GM21390 (cell line): ENCODE measurements at regions not wholly inside any gene's neighbourhood (a gene's known extent, or its start where the extent isn't known, plus 50 kb on each side); places are given as distances from the start of the nearest gene placed in this dataset.
"Not testable (repeated sequence)": the region's sequence is repeated elsewhere in the genome, so short reads cannot be mapped to it uniquely, and the experiment has no call there.

Experiments used
- ATAC-seq: cut with Tn5 transposase; IDR thresholded peaks from one replicate; pipeline ENCODE4 v1.9.1; 2021; ENCODE audit not compliant: unreplicated experiment

DNA sequence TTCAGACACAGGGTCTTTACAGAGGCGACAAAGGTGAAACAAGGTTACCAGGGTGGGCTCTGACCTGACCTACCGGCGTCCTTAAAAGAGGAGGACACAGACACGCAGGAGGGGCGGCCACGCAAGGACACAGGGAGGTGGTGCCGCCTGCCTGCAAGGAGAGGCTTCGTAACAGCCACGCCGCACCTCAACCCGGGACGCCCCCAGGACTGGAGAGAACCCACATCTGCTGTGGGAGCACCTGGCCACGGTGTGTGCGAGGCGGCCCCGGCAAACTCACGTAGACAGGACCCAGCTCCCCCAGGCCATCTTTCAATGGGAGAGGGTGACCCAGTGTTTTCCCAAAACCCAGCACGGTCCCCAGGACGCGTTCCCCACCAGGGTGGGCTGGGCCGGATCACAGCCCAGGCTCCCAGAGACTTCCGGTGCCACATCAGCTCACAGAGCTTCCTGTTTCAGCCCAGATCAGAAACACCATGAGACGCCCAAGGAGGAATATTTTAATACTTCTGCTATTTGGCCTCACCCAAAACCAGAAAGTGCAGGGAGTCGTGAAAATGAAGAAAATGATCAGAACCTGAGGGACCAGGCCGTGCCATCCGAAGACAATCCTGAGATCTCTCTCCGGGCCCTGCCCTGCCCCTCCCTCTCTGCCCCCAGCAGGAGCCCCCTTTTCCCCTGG is 5417.4 kb upstream of the TPTE start:
- not testable (repeated sequence) for ATAC-seq

DNA sequence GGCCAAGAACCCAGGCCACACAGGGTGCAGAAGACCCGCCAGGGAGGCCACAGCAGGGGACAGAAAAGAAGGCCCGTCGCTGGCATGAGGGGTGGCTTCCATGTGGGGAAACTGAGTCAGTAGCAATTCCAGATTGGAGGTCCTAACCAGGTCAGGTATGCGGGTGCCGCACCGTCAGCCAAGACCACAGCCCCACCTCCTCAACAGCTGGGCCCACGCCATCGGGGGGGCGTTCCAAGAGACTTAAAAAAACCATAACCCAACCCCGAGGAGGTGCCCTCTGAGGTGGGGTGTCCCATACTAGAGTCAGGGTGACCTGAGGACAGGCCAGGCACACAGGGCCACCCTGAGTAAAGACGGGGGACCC is 5416.8 kb upstream of the TPTE start:
- ATAC-seq: not testable (repeated sequence)

DNA sequence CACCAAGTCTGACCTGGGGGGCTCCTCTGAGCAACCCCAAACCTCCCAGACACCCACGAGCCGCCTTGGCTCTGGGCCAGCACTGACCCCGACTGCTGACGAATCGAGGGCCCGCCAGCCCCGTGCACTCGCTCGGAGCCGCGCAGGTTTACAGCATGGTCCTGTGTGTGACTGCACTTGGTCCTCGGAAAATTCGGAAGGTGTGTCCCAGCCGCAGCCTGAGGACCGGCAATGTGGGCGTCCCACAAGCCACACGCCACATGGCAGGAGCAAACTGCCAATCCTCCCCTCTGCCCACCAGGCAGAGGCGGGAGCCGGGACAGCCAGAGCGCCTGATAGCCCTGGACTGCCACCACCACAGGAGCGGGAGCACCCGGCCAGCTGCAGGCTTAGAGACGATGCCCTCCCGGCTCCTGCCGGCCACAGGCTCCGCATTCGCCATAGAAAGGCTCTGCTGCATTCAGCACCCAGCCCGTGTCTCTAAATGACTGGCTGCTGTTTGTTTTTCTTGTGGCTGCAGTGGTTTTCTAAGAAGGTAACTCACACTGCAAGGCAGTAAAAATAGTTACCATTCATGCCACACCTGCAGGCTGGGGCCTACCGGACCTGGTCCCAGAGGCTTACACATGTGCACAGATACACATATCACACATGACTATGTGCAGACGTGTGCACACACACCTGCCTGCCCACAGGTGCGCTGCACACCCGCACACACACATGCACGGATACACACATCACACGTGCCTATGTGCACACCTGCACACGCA is 5415.3 kb upstream of the TPTE start:
- ATAC-seq: not testable (repeated sequence)

DNA sequence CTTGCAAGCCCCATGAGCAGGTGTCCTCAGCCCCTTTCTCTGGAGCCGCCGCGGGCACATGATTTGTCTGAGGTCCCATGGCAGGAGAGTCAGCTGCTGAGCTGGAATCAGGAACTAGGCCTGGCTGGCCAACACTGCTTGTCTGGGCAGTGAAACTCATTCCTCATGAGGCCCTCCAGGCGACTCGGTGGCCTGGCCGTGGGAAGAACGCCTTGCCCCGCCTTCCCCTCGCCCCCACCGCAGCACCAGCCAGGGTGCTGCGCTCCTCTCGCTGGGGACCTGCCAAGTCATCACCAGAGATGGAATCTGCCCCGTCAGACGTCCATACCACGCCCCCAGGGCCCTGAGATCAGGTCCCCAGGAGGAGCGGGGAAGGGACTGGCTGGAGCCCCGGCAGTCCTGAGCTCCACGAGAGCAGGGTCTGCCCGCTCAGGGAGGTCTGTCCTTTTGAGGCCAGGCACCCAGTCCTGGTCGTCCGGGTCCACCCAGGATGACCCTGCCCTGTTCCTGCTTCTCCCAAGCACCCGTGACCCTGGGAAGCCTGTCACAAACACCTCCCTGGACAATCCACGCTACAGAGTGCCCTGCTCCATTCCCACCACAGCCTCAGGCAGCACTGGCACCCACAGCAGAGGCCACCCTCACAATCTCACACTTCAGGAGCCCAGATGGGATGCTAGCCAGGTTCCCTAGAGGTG is 5414.5 kb upstream of the TPTE start:
- not testable (repeated sequence) for ATAC-seq

DNA sequence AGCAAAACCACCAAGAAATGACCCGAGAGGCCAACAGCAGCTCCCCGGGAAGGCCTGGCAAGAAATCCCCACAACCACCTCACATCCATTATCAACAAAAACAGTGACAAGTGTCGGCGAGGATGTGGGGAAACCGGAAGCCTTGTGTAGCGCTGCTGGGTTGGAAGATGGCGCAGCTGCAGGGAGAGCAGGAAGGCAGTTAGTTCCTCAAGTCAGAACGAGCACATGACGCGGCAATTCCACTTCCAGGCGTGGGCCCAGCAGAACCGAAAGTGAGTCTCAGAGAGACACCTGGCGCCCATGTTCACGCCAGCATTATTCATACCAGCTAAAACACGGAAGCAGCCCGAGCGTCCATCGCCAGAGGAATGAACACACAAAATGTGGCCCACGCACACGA is 5413.7 kb upstream of the TPTE start:
- ATAC-seq: not testable (repeated sequence)

DNA sequence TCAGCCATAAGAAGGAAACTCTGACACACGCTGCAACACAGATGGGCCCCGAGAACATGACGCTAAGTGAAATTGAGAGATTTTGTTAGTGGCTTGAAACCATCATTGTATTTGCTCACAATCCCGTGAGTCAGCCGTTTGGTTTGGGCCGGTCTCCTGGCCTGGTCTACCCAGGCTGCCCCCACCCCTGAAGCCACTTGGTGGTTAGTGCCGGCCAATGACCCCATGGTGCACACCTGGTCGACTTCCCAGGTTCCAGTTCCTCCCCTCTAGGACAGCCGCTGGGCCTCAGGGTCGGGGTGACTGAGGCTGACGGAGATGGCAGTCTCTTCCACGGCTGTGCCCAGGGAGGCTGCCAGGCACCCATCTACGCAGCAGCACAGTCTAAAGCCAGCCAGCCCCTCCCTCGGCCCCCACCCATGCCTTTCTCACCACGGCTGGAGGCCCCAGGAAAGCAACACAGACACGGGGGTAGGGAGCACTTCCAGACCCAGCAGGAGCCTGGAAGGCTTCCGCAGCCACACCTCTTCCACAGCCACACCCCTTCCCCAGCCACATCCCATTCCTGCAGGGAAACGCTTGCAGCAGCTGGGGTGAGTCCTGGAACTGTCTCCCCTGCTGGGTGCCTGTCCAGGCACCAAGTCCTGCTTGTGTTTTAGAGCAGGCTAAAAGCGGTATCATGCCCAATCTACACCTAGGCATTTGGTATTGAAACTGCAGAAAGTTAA is 5413.2 kb upstream of the TPTE start:
- ATAC-seq: not testable (repeated sequence)

DNA sequence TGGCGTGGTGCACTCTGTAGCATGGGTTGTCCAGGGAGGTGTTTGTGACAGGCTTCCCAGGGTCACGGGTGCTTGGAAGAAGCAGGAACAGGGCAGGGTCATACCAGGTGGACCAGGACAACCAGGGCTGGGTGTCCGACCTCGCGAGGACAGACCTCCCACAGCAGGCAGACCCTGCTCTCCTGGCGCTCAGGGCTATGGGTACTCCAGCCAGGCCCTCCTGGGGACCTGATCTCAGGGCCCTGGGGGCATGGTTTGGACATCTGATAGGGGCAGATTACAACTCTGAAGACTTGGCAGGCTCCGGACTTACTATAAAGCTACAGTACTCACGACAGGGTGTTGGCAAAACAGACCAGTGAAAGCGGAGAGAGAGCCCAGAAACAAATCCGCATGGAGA is 5410.2 kb upstream of the TPTE start:
- not testable (repeated sequence) for ATAC-seq

DNA sequence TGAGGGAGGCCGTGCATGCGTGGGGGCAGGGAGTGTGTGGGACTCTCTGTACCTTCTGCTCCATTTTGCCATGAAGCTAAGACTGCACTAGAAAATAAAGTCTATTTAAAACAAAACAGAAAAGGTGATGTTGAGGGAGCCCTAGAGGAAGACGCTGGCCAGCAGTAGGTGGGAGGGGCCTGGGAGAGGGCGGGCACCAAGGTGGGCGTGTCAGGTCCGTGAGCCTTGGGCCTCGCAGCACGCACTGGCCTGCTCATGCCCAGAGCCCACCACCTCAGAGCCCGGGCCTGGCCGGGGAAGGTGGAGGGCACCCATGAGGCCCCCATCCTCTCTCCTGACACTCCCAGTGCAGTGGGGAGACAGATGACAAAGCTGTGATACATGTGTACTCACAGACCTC is 5408.3 kb upstream of the TPTE start:
- not testable (repeated sequence) for ATAC-seq

DNA sequence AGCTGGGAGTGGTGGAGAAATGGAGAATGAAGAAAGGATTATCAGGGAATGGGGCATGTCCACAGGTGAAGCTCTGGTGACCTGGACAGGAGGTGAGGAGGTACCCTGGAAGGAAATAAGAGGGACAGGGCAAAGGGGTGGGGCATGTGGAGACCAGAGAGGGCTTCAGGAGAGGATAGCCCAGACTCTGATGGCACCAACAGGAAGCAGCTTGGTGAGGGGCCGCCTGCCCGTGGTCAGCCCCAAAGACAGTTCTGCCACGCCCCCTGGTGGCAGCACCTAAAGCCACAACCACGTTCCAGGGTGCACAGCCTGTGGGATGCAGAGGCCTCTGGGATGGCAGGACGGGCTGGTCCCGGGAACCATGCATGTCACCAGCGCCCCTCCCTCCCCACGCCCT is 5406.9 kb upstream of the TPTE start:
- not testable (repeated sequence) for ATAC-seq

DNA sequence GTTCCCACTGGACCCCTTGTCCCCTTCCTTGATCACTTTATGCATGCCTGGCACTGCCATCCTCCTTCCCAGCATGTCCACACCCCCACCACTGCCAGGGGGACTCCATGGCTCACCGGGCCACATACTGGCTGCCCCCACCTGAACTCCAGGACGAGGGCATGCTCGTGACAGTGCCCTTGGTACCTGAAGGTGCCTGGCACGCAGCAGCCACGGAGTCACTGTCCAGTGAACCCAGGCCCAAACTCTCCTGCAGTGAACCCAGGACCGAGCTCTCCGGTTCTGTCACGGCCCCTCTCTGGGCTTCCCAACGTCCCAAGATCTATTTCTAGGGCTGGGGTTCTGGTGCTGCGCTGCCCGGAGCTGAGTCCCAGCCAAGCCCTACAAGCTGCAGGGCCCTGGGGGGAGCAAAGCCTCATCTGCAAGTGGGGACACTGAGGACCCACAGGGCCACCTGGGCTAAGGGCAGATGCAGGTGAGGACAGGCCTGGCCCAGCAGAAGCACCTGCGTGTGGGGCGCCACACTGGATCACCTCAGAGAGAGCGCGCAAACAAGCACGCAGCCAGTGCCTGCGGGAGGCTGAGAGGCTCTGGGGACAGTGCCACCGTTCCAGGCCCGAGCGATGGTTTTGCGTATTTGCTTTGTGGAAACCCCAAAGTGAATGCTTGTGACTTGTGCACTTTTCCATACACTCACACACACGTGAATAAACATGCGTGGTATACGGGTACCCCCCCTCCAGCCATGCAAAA is 5406.3 kb upstream of the TPTE start:
- ATAC-seq: not testable (repeated sequence)

DNA sequence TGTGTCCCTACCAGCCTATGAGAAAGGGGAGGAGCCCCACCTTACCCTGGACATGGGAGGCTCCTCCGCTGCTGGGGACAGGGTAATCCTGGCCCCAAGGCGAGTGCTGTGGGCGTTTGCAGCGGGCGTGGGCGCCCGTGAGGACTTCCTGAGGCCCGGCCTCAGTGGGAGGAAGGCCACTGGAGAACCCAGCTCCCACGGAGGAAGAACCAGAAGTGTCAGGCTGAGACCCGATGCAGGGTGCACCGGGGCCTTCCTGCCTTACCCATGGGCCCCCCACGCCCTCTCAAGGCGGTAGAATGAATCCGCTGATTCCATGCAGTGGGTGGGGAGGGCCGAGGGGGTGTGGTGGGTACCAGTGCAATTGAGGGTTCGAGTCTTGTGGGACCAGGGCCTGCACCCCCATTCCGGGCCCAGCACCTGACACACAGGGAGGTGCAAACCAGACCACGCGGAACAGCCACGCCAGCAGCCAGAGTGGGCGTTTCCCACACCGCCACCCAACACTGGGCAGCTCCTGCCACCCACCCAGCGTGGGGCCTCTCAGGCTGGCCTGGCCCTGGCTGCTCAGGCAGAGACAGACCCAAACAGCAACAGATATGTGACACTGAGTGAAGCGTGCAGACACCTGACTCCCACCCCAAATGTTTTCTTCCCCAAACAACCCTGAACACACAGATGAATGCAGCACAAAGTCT is 5405.6 kb upstream of the TPTE start:
- ATAC-seq: not testable (repeated sequence)

DNA sequence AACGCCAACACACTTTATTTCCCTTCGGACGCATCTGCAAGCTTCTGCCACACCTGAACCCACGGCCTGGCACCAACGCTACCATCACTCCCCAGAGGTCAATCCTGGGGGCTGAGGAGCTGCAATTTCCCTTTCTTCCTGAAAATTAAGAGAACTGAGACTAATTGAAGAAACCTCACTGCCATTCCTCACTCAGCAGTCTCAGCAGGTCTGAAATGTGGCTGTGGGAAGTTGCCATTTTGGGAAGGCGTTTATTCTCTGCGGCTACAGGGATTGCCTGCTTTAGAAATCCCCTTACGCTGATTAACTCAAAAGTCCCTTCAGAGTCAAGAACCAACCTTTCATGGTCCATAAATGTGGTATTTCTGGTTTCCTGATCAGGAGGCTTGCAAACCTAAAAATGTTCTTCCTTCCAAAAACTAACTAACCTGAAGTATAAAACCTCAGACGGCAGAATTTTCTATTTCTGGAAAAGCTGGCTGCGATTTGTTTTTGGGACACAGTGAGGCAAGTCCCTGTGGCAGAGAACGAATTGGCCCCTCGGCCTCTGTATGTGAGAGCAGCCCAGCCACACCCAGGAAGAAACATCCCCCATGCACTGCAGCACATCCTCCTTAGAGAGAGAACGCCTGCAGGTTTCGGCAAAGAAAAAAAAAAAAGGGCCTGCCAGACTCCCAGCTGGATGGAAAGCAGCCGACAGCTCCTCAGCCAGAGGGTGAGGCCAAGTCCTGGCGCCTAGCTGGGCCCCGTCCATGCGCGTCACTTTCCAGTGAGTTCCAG is 5404.8 kb upstream of the TPTE start:
- ATAC-seq: not testable (repeated sequence)

DNA sequence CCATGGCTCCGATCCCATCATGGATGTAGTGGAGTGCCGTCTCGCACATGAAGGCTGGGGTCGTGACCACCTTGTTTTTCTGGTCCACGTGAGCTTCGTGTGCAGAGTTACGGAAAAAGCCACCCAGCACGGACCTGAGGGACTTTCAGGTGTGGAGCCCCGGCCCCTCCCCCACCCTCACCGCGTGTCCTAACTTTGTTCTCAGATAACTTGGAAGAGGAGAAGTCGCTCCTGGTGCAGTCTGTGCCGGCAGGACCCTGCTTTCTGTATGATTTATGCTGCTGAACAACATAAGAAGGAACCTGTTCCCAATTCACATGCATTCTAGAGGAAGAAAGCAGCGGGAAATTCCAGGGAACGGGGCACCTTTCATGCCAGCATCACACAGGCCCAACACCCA is 5404.2 kb upstream of the TPTE start:
- not testable (repeated sequence) for ATAC-seq

DNA sequence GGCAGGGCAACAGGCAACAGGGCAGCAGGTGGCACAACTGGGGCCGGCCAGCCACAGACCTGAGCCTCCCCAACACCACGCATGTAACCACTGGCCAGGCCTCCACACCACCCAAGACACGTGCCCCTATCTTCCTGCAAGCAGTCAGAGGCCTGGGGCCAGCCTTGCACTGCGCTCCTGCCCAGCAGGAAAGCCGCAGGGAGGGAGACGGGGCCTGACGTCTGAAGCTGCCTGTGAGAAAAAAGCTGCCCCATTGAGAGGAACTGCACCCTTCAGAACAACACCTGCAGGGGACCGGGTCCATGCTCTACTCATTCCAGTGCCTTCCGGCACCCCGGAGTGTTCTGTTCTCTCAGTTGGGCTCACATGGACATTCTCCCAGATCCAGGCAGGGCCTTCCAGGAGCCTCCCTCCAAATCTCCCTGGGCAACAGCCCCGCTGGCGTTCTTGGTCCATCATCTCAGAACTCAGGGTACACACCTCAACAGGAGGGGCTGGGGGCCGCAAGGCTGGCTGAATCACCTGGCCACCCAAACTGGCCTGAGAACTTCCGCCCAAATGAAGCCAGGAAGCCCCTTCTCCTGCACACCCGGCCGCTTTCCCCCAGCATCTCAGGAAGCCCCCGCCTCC is 5403.6 kb upstream of the TPTE start:
- ATAC-seq: not testable (repeated sequence)

DNA sequence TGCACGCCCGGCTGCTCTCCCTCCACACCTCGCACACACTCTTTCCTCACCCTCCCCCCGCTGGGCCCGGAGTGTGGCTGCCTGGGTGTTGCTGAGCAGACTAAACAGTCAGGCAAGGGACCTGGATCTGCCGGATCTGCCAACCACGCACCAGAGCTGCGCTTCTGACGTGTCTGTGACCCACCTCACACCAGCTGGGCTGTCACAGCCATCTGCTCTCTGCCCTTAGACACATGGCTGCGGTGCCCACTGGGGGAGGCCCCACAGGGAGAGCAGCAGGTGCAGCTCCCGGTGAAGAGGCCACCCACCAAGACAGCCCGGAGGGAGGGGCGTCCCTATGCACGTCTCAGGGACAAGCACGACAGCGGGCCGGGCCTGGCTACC is 5403.1 kb upstream of the TPTE start:
- ATAC-seq: not testable (repeated sequence)

DNA sequence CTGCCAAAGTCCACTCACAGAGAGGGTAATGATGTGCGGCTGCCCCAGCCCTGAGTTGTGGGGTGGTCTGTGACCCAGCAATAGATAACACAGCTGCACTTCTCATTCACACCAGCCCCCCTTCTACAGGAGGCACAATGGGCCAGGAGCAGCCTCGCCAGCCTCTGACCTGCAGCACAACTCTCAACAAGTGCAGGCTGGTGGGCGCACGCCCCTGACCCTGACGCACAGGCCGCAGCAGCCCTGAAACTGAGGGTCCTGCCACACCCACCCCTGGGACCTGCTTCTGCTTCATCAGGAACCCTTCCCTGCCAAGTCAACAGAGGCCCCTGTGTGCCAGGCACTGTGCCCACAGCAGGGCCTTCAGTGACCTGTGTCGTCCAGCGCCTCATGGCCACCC is 5402.2 kb upstream of the TPTE start:
- ATAC-seq: not testable (repeated sequence)

DNA sequence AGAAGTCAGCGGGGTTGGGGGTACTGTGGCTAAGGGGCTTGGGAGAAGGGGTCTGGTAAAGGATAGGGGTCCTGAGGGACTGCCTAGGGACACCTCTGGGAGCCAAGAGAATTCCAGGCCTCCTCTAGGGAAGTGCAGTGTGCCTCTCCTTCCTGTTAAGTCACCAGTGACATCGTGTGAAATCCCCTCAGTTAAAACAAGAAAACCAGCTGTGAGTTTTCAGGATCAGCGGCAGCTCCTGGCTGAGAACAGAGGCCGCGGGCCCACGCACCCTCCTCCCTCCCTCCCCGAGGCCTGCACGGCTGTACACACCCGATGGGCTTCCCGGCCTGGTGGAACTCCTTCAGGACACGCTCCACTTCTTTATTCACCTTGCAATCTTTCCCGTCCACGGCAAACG is 5400.0 kb upstream of the TPTE start:
- not testable (repeated sequence) for ATAC-seq

DNA sequence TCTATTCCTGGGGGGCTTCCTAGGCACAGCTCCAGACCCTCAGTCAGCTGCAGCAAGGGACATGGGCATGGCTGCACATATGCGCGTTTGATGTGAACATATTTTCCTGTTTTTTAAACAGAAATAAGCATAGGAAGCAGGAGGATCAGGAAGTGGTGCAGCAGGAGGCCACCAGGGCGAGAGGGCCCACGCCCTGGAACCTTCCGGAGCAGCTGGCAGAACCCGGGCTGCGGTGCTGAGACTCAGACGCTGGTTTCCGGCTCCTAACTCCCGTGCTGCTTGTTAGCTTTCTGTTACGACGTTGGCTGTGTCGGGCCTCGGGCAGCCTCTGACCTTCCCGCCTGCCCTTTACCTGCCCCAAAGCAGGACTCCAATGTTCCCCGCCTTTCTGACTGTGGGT is 5399.5 kb upstream of the TPTE start:
- ATAC-seq: not testable (repeated sequence)

DNA sequence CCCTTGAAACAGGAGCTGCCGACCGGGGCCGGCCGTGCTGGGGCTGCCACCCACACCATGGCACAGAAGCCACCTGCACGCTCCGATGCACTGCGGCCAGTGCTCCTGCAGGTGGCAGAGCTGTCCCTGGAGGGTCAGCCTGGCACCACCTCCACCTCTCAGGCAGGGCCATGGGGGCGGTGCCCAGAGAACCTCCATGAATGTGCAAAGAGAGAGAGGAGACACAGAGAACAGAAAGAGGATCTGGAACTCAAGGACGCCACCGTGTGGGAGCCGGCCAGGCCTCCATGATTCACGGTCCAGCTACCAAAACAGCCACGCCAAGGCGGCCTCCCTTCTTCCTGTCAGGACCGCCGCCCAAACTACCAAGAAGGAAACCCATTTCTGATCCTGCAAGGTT is 5397.7 kb upstream of the TPTE start:
- ATAC-seq: peak; percentile 44
